Endothelial cell (in vitro differentiated cells): ENCODE measurements at regions not wholly inside any gene's neighbourhood (a gene's known extent, or its start where the extent isn't known, plus 50 kb on each side); places are given as distances from the start of the nearest gene placed in this dataset.

Experiments
- DNase-seq: peaks from one replicate; pipeline ENCODE4 v3.0.0; 2021; ENCODE audit warnings: low spot score
- H3K27ac Mint-ChIP-seq: one replicate; pipeline ENCODE4 v1.8.0; 2021; ENCODE audit warnings: mixed read lengths, inconsistent platforms; ENCODE audit not compliant: unreplicated experiment
- H3K27me3 Mint-ChIP-seq: one replicate; pipeline ENCODE4 v1.8.0; 2021; ENCODE audit warnings: mild to moderate bottlenecking, moderate library complexity, mixed read lengths, inconsistent platforms; ENCODE audit not compliant: unreplicated experiment
- H3K36me3 Mint-ChIP-seq: one replicate; pipeline ENCODE4 v1.8.0; 2021; ENCODE audit warnings: mild to moderate bottlenecking, low read depth, mixed read lengths, inconsistent platforms; ENCODE audit not compliant: unreplicated experiment
- H3K4me1 Mint-ChIP-seq: one replicate; pipeline ENCODE4 v1.8.0; 2021; ENCODE audit warnings: mild to moderate bottlenecking, mixed read lengths, inconsistent platforms; ENCODE audit not compliant: unreplicated experiment
- H3K4me3 Mint-ChIP-seq: one replicate; pipeline ENCODE4 v1.8.0; 2021; ENCODE audit warnings: mild to moderate bottlenecking, mixed read lengths, inconsistent platforms; ENCODE audit not compliant: unreplicated experiment
- H3K9me3 Mint-ChIP-seq: one replicate; pipeline ENCODE4 v1.8.0; 2021; ENCODE audit warnings: mixed read lengths, inconsistent platforms; ENCODE audit not compliant: unreplicated experiment
- CTCF ChIP-seq: fragments of 200-600 bp; sonication (generic); IDR thresholded peaks from one replicate; pipeline ENCODE4 v1.5.0; 2021; ENCODE audit warnings: antibody characterized with exemption; ENCODE audit not compliant: unreplicated experiment

DNA sequence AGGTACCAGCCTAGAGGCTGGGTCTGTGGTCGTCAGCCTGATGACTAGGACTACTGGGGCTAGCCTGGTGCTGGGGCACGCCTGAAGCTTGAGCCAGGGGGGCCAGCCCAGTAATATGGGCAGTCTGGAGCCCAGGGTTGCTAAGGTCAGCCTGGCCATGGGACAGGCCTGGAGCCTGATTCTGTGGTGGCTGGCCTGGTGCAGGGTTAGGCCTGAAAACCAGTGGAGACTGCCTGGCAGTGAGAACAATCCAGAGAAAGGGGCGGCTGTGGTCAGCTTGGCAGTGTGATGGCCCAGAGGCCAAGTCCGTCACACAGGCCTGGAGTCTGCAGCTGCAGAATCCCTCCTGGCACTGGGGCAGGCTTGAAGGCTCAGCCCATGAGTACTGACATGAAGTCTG is 445.8 kb downstream of the SATB2 start:
- Mint-ChIP-seq H3K4me3 (no peak overlapping the region), H3K36me3 (no peaks in the 10 kb centered on the region), H3K27ac (no peak overlapping the region), H3K9me3 (no peaks in the 10 kb centered on the region), H3K4me1 (no peaks in the 10 kb centered on the region), H3K27me3 (no peaks in the 10 kb centered on the region)
- no peak for DNase-seq
- no peak for TF ChIP-seq CTCF

- no peaks in the 10 kb centered on the region for H3K36me3 Mint-ChIP-seq
- no peak overlapping the region for H3K27ac Mint-ChIP-seq
- no peak for DNase-seq
- H3K9me3 Mint-ChIP-seq, result no peaks in the 10 kb centered on the region
- peaks cover 2% of the 10 kb centered on the region for H3K27me3 Mint-ChIP-seq
- no peaks in the 10 kb centered on the region for H3K4me1 Mint-ChIP-seq
- no peak overlapping the region for H3K4me3 Mint-ChIP-seq
- no peak for TF ChIP-seq CTCF
Measured at GRCh38 chr2:198994678-198995077, 463.1 kb downstream of the SATB2 start.

DNA sequence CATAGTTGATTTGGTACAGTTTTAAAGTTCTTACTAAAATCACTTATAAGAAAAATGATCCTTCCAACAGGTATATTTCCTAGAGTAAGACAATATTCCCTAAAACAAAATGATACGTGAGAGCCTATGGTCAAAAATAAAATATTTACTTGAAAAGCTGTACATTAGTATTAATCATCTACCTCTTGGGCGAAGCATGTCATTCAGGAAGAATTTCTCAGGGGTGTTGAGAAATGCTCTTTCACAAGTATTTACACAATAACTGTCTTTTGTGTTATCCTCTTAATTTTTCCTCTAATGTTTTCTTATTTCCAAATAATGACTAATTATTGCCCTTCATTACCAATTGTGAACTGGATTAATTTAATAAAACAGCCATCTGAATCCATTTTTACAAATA is 466.3 kb downstream of the SATB2 start:
- no peak for TF ChIP-seq CTCF
- no peak for DNase-seq
- H3K9me3 Mint-ChIP-seq, result no peaks in the 10 kb centered on the region
- H3K27ac Mint-ChIP-seq, result no peak overlapping the region
- H3K36me3 Mint-ChIP-seq, result no peaks in the 10 kb centered on the region
- no peak overlapping the region for H3K4me3 Mint-ChIP-seq
- no peaks in the 10 kb centered on the region for H3K4me1 Mint-ChIP-seq
- peaks cover 2% of the 10 kb centered on the region for H3K27me3 Mint-ChIP-seq

DNA sequence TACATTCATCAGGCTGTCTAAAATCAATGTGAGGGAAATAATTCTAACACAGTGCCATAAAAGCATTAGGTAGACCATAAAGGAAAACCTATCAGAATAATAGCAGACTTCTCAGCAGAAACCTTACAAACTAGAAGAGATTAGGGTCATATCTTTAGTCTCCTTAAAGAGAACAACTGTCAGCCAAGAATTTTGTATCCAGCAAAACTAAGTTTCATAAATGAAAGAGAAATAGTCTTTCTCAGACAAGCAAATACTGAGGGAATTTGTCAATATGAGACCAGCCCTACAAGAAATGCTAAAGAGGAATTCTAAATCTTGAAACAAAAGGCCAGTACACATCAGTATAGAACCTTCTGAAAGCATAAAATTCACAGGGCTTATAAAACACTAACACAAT is 482.0 kb downstream of the SATB2 start:
- Mint-ChIP-seq H3K36me3 (no peaks in the 10 kb centered on the region), H3K4me3 (no peak overlapping the region), H3K27me3 (no peaks in the 10 kb centered on the region), H3K4me1 (no peaks in the 10 kb centered on the region), H3K27ac (no peak overlapping the region), H3K9me3 (no peaks in the 10 kb centered on the region)
- no peak for TF ChIP-seq CTCF
- DNase-seq, result no peak

DNA sequence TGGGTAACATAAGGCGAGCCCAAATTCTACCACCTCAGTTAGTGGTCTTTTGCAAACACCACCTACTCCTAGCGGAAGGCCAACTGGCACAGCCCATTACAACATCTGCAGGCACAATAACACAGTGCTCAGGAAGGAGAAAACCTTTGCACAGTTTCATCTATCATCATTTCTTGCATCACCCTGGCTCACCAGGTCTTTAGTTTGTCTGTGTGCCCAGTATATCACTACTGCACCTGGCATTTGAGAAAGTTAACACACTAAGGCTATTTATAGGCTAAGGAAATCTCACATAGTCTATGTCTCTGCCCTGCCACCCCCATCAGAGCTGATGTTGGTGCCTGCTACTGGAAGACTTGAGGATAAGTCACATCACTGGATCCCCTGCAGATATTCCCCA is 484.0 kb downstream of the SATB2 start:
- TF ChIP-seq CTCF, result no peak
- Mint-ChIP-seq H3K9me3 (no peaks in the 10 kb centered on the region), H3K4me1 (no peaks in the 10 kb centered on the region), H3K27ac (no peak overlapping the region), H3K27me3 (no peaks in the 10 kb centered on the region), H3K4me3 (no peak overlapping the region), H3K36me3 (no peaks in the 10 kb centered on the region)
- no peak for DNase-seq
